Cerebellar cortex (tissue), 1 donor: ENCODE measurements at regions not wholly inside any gene's neighbourhood (a gene's known extent, or its start where the extent isn't known, plus 50 kb on each side); places are given as distances from the start of the nearest gene placed in this dataset.

Source experiments
- DNase-seq: peaks from one replicate; pipeline ENCODE4 v3.0.0-alpha.2; 2015; ENCODE audit warnings: low spot score

DNA sequence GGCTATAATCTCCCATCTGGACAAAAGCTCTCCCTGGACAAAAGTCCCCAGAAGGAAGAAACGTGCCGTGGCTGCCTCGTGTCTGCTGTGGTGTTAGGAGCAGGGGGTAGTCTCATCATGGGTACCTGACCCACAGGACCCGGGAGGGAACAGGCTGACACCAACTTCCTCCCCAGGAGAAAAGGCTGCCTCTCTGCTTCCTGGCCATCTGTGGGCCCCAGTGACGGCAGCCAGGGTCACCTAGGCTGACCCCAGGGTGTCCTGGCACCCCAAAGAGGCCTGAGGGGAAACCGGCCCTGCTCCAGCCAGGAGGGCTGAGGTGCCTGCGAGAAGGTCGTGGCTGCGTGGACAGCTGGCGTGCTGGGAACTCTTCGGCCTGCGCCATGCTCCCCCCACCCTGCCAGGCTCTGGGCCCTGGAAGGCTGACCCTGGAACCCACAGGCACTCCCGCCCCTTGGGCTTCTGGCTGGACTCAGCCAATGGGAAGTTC is 133.9 kb downstream of the RFLNA start:
- DNase-seq, result no peak

- peak; percentile 61 for DNase-seq
These were observed 133.4 kb downstream of the RFLNA start for GRCh38 chr12:124428136-124428791.

DNA sequence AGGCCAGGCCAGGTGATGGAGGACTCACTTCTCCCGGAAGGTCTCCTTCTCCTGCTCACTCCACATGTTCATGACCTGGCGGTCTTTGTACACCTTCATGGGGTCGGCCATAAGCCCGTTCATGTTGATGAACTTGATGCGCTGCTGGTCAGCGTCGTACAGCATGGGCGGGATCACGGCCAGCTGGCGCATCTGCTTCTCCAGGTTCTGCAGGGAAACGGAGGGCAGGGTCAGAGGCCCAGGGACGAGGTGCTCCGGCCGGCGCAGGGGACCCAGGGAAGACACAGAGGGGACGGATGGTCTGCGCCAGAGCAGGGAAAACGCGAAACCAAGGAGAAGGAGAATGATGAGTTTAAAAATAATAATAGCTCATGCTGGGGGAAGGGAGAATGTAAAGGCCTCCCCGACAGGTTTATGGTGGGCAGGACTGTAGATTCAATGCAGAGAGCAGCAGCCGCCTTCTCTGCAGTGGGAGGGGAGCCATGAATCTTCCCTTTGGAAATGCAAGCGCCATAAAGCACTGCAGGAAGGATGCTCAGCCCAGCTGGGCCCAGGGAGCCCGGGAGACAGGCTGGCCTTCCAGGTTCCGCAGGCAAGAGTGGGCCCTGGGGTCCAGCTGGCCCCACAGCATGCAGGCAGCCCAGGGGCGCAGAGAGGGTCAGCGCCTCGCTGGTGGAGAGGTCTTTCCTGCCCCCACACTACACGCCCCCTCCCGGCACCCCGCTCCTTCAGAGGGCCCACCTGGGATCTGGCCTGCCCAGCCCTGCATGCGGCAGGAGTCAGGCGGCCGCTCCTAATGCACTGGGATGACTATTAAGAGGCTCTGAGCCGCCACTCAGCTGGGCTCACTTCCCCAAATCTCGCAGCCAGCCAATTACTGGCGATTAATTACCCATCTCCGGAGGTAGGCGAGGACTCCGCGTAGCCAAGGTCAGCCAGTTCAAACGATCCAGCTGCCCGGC is 132.0 kb downstream of the RFLNA start:
- DNase-seq, result no peak

DNA sequence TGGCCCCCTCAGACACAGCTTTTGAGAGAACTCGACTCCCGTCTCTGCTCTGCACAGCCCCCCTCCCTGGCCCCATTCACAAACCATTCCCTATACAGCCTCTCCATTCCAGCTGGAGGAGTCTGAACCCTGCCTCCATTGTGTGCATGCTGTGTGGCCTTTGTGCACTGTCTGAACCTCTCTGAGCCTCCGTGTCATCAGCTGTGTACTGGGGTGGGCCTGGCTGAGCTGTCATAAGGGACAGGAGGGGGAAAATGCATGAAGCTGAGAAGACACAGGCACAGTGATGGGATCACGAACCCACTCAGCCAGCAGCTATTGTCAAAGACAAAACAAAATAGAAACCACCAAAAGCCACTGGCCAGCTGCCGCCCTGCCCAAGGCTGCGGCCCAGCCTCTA is 130.8 kb downstream of the RFLNA start:
- no peak for DNase-seq

DNA sequence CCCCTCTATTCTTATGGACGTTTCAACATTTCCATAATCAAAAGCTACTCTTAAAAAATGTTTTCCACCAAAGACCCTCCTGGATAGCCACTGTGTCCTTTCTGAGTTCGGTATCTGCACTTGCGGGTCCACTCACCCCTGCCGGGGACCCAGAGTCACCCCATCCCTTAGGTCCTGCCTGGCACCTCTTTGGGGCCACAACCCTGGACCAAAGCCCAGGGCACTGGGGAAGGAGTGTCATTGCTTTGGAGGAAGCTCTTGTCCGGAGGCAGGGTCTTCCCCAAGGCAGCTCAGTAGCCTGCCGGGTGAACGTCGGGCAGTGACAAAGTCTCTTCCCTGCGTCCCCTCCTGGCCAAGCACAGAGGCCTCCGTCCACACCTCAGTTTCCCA is 129.6 kb downstream of the RFLNA start:
- no peak for DNase-seq

GRCh38 chr12:124423761-124424515 is 129.0 kb downstream of the RFLNA start:
- no peak for DNase-seq

GRCh38 chr12:124422570-124423523 is 128.0 kb downstream of the RFLNA start:
- DNase-seq, result peak; percentile 90

DNA sequence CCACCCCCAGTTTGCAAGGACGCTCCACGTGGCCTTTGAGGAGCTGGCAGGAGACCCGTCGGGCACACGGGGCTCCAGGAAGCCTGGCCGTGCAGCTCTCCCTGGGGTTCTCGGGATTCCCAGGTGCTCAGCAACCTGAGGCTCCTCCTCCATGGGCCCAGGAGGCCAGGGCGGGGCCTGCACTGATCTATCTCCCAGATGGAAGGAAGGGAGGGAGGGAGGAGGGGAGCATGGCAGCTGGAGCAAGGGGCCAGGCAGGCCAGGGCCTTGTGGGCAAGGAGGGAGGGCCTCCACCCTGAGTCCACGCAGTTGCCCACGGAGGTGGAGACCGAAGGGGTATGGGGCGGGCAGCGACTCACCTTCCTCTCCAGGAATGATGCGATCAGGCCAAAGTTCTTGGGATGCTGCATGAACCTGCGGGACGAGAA is 127.3 kb downstream of the RFLNA start:
- DNase-seq, result no peak

- peak; percentile 59 for DNase-seq
These were observed 126.2 kb downstream of the RFLNA start for GRCh38 chr12:124420996-124421674.

DNA sequence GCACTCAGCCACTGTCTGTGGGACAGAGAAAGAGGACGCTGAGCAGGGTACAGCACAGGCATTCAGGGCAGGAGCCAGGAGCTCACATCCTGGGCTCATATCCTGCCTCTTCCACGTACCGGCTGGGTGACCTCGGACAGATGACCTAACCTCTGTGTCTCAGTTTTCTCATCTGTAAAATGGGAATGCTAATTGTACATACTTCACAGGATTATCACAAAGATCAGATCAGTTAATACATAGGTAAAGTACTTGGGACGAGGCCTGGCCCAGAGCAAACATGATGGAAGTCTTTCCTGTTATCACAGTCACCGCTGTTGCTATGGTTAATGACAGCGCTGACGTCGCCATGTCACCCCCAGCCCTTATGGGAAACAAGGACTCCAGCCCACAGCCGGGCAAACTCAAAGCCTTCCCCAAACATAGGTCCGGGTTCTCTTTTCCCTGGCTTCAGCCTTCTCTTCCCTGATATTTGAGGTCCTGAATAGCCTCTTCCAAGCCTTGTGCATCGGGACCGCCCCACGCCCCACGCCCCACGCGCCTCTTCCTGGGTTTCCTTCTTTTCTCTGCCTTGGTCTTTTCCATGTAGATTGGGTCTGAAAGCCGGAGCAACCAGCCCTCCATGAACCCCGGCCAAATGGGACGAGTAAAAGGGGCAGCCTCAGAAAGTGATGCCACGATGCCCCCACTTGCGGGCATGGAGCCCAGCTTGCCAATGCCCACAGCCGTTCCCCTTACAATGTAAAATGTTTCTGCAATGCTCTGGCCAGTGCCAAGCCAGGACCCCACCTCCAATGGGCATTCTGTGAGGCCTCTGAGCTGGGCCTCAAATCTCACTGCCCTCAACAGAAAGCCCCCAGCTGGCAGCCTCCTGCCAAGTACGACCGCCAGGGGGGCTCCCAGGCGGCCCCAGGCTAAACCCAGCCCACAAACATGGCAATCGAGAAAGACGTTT is 125.4 kb downstream of the RFLNA start:
- DNase-seq, result no peak

DNA sequence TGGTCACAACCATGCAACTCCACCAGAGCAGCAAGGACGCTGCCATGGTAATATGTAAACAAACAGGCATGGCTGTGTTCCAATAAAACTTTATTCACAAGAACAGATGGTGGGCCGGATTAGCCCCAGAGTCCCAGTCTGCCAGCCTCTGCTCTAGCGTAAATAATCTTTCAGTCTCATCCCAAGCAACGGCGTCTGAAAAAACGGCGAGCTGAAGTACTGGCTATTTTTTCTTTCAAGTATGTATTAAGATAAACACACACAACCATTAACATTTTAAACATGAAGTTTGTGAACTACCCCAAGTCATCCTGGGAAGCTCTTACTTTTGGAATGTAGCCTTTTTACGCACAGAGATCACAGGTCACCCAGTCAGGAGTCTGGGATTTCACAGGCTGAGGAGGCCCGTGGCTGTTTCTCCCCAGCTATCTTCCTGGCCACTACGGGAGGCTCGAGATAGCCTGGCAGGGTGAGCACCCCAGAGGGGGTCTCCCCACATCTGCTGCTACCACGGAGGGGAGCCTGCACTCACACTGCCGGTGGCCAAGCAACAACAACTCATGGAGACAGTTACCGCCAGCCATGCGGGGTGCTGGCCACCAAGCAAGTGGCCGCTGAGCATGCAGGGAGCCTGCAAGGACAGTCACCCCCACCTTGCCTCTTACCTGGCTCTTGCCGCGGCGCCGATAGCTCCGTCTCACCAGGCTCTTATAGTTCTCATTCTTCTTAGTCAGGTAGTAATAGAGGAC is 124.6 kb downstream of the RFLNA start:
- DNase-seq, result no peak

GRCh38 chr12:124418791-124419190 is 123.9 kb downstream of the RFLNA start:
- DNase-seq, result no peak

GRCh38 chr12:124418156-124418555 is 123.3 kb downstream of the RFLNA start:
- no peak for DNase-seq

DNA sequence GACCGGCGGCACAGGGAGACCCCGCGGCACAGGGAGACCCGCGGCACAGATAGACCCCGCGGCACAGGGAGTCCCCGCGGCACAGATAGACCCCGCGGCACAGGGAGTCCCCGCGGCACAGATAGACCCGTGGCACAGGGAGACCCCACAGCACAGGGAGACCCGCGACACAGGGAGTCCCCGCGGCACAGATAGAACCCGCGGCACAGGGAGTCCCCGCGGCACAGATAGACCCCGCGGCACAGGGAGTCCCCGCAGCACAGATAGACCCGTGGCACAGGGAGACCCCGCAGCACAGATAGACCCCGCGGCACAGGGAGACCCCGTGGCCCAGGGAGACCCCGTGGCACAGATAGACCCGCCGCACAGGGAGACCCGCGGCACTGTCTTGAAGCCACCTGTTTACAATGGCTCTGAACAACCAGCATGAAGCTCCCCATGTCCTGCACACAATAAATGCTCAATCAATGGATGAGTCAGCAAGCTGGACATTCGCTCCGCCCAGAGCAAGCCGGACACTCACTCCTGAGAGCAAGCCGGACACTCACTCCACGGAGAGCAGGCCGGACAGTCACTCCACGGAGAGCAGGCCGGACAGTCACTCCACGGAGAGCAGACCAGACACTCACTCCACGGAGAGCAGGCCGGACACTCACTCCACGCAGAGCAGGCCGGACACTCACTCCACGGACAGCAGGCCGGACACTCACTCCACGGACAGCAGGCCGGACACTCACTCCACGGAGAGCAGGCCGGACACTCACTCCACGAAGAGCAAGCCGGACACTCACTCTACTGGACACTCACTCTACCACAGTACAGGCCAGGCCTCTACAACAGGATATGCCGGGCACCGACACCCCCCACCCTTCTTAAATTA is 121.9 kb downstream of the RFLNA start:
- no peak for DNase-seq

GRCh38 chr12:124415064-124415463 is 120.2 kb downstream of the RFLNA start:
- DNase-seq, result no peak

- no peak for DNase-seq
These were observed 119.0 kb downstream of the RFLNA start for GRCh38 chr12:124413915-124414314.

DNA sequence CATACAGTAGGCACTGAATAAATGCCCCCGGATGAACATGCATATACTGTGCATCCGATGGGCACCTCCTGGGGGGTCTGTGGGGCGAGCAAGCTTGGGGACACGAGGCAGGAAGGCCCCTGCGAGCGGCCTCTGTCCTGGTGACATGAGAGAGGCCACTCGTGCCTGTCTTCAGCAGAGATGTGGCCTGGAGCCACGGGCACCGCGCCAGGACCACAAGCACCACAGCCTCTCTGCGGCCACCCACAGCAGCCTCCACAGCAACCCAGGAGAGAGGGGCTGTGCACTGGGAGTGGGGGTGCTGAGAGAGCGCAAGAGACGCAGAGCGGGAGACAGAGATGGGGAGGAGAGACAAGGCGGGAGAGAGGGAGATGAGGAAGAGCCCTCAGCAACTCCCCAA is 118.5 kb downstream of the RFLNA start:
- DNase-seq, result no peak

- no peak for DNase-seq
These were observed 117.7 kb downstream of the RFLNA start for GRCh38 chr12:124412646-124413015.
